Stimulated activated CD8-positive, alpha-beta memory T cell treated with anti-CD3 and anti-CD28 coated beads, Interleukin-4, amount 100 ng/mL, for 48 hours (primary cell): ENCODE measurements at regions not wholly inside any gene's neighbourhood (a gene's known extent, or its start where the extent isn't known, plus 50 kb on each side); places are given as distances from the start of the nearest gene placed in this dataset.
"Not testable (repeated sequence)": the region's sequence is repeated elsewhere in the genome, so short reads cannot be mapped to it uniquely, and the experiment has no call there.

ENCODE experiments used
- DNase-seq: peaks from one replicate; pipeline ENCODE4 v3.0.0-alpha.2; 2020

GRCh38 chr1:37325509-37326437 is 148.6 kb upstream of the ZC3H12A start:
- DNase-seq: no peak

GRCh38 chr1:37332126-37332525 is 142.3 kb upstream of the ZC3H12A start:
- no peak for DNase-seq

GRCh38 chr1:37338658-37339057 is 135.7 kb upstream of the ZC3H12A start:
- no peak for DNase-seq

GRCh38 chr1:37342736-37343135 is 131.6 kb upstream of the ZC3H12A start:
- DNase-seq: no peak

- DNase-seq: no peak
Measured at GRCh38 chr1:37347104-37347649, 127.2 kb upstream of the ZC3H12A start.

GRCh38 chr1:37353871-37354270 is 120.5 kb upstream of the ZC3H12A start:
- DNase-seq: no peak

- DNase-seq: no peak
Measured at GRCh38 chr1:37354876-37355650, 119.3 kb upstream of the ZC3H12A start.

GRCh38 chr1:37358992-37359391 is 115.4 kb upstream of the ZC3H12A start:
- no peak for DNase-seq

GRCh38 chr1:37360011-37360410 is 114.4 kb upstream of the ZC3H12A start:
- no peak for DNase-seq

GRCh38 chr1:37362594-37363385 is 111.6 kb upstream of the ZC3H12A start:
- DNase-seq: no peak

GRCh38 chr1:37363535-37363934 is 110.8 kb upstream of the ZC3H12A start:
- DNase-seq: no peak

- not testable (repeated sequence) for DNase-seq
Measured at GRCh38 chr1:37368665-37369315, 105.6 kb upstream of the ZC3H12A start.

- no peak for DNase-seq
Measured at GRCh38 chr1:37372302-37372701, 102.1 kb upstream of the ZC3H12A start.

GRCh38 chr1:37372711-37373110 is 101.7 kb upstream of the ZC3H12A start:
- no peak for DNase-seq

- DNase-seq: no peak
Measured at GRCh38 chr1:37373413-37373812, 101.0 kb upstream of the ZC3H12A start.

GRCh38 chr1:37380546-37380945 is 93.8 kb upstream of the ZC3H12A start:
- not testable (repeated sequence) for DNase-seq

GRCh38 chr1:37387854-37388253 is 86.5 kb upstream of the ZC3H12A start:
- no peak for DNase-seq

GRCh38 chr1:37389327-37389726 is 85.1 kb upstream of the ZC3H12A start:
- no peak for DNase-seq

- DNase-seq: no peak
Measured at GRCh38 chr1:37391211-37392011, 83.0 kb upstream of the ZC3H12A start.

GRCh38 chr1:37392051-37392450 is 82.3 kb upstream of the ZC3H12A start:
- no peak for DNase-seq
